OCI-LY7 (cell line): ENCODE measurements at regions not wholly inside any gene's neighbourhood (a gene's known extent, or its start where the extent isn't known, plus 50 kb on each side); places are given as distances from the start of the nearest gene placed in this dataset.

ENCODE experiments used
- BruUV-seq: library from RNA; stranded (reverse); fragments of 400-500 nt; replicated peaks from 2 replicates; lab custom pipeline; 2021; lab: Mats Ljungman, UMichigan
- CTCF ChIA-PET: fragments of 300-600 bp; sonication (Branson Sonifier 250); formaldehyde crosslinking; loops from one replicate; lab custom pipeline; 2022; ENCODE audit warnings: antibody characterized with exemption; ENCODE audit not compliant: unreplicated experiment; lab: Charles Lee
- POLR2A ChIA-PET: fragments of 300-600 bp; sonication (Branson Sonifier 250); formaldehyde crosslinking; loops from one replicate; lab custom pipeline; 2022; ENCODE audit warnings: antibody characterized with exemption; lab: Charles Lee
- DNase-seq: peaks from one replicate; pipeline ENCODE4 v3.0.0-alpha.2; 2015; ENCODE audit warnings: low spot score
- H2AFZ ChIP-seq: fragments of 200-600 bp; sonication (generic), shearing (Covaris generic); 2 replicates; pipeline ENCODE4 v1.6.1; 2014; ENCODE audit warnings: mild to moderate bottlenecking, antibody characterized with exemption, low read length, moderate library complexity
- H3K27ac ChIP-seq: fragments of 200-600 bp; sonication (generic); 2 replicates; pipeline ENCODE4 v1.5.1; 2014; ENCODE audit warnings: mixed run types, low read depth, mild to moderate bottlenecking, moderate library complexity, low read length, inconsistent platforms; ENCODE audit not compliant: poor library complexity, severe bottlenecking
- H3K36me3 ChIP-seq: fragments of 200-600 bp; sonication (generic); 2 replicates; pipeline ENCODE4 v1.6.1; 2014; ENCODE audit warnings: mild to moderate bottlenecking, antibody characterized with exemption, low read length, moderate library complexity, mixed read lengths; ENCODE audit not compliant: insufficient read depth
- H3K4me1 ChIP-seq: fragments of 200-600 bp; sonication (generic); 2 replicates; pipeline ENCODE4 v1.5.1; 2014; ENCODE audit warnings: mild to moderate bottlenecking, low read length; ENCODE audit not compliant: insufficient read depth, poor library complexity, severe bottlenecking
- H3K4me2 ChIP-seq: fragments of 200-600 bp; sonication (generic); 2 replicates; pipeline ENCODE4 v1.6.1; 2014; ENCODE audit warnings: mild to moderate bottlenecking, low read length
- H3K4me3 ChIP-seq: fragments of 200-600 bp; sonication (generic); 2 replicates; pipeline ENCODE4 v1.5.1; 2014; ENCODE audit warnings: mild to moderate bottlenecking, low read depth, low read length; ENCODE audit not compliant: poor library complexity, severe bottlenecking
- H3K79me2 ChIP-seq: fragments of 200-600 bp; sonication (generic); 2 replicates; pipeline ENCODE4 v1.6.1; 2016; ENCODE audit warnings: low read depth, mild to moderate bottlenecking, low read length, moderate library complexity, mixed read lengths; ENCODE audit not compliant: insufficient read depth
- H3K9me2 ChIP-seq: fragments of 200-600 bp; sonication (generic); 2 replicates; pipeline ENCODE4 v1.6.1; 2016; ENCODE audit warnings: mild to moderate bottlenecking, low read length, mixed read lengths; ENCODE audit not compliant: insufficient read depth
- H3K9me3 ChIP-seq: fragments of 200-600 bp; sonication (generic); 2 replicates; pipeline ENCODE4 v1.6.1; 2014; ENCODE audit warnings: mild to moderate bottlenecking, mixed run types, low read length, mixed read lengths
- H4K20me1 ChIP-seq: fragments of 200-600 bp; sonication (generic); 2 replicates; pipeline ENCODE4 v1.6.1; 2014; ENCODE audit warnings: mild to moderate bottlenecking, antibody characterized with exemption, low read length, moderate library complexity, mixed read lengths; ENCODE audit not compliant: insufficient read depth
- EZH2phosphoT487 ChIP-seq: fragments of 200-600 bp; sonication (generic); IDR thresholded peaks from 2 replicates; pipeline ENCODE4 v1.6.1; 2018; ENCODE audit warnings: low read depth, borderline replicate concordance, mild to moderate bottlenecking, mixed run types, antibody characterized with exemption, low read length, moderate library complexity, mixed read lengths
- intact Hi-C: fragments of 100-400 bp; cut with micrococcal nuclease; formaldehyde crosslinking; loops from one replicate; pipeline ENCODE4 v1.10.0; 2022; ENCODE audit not compliant: unreplicated experiment
- TF ChIP-seq, protein P1 (sequence below): fragments of 200-600 bp; sonication (generic); conservative IDR thresholded peaks from 2 replicates; pipeline ENCODE4 v1.5.1; 2014; ENCODE audit warnings: mild to moderate bottlenecking, antibody characterized with exemption, low read length, moderate library complexity, mixed read lengths

DNA sequence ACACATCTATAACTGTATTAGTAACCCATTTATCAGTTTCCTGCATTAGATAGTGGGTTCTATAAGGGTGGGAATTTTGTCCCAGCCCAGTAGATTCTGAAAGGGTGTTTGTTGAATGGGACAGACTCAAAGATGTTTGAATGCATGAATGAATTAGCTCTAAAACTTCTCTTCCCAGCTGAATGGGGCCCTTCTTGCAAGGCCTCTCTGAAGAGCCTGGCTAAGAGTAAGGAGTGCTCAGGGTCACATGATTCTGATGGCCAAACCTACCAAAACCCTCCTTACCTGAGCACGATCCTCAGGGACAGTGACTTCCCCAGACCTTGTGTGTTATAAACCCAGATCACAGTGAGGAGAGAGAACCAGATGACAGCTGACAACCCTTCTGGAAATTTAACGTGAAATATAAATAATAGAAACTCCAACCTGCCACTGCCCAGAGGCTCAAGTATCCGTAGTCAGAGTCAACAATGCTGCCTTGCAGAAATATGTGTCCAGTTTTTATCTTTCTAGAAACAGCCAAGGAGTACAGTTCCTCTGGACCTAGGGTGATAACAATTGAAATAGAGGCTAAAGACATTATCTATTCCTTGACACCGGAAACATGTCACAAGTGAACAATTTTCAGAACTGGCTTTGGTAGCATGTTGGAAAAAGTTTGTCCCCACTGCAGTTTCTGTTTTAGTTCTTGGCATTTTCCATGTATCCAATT is 268.9 kb upstream of the MAF start:
- no peak for TF ChIP-seq EZH2phosphoT487
- TF ChIP-seq, protein P1, sequence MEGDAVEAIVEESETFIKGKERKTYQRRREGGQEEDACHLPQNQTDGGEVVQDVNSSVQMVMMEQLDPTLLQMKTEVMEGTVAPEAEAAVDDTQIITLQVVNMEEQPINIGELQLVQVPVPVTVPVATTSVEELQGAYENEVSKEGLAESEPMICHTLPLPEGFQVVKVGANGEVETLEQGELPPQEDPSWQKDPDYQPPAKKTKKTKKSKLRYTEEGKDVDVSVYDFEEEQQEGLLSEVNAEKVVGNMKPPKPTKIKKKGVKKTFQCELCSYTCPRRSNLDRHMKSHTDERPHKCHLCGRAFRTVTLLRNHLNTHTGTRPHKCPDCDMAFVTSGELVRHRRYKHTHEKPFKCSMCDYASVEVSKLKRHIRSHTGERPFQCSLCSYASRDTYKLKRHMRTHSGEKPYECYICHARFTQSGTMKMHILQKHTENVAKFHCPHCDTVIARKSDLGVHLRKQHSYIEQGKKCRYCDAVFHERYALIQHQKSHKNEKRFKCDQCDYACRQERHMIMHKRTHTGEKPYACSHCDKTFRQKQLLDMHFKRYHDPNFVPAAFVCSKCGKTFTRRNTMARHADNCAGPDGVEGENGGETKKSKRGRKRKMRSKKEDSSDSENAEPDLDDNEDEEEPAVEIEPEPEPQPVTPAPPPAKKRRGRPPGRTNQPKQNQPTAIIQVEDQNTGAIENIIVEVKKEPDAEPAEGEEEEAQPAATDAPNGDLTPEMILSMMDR, result no peak
- no peaks in the 10 kb centered on the region for H3K9me2 ChIP-seq
- no peak for DNase-seq
- no peak overlapping the region for H2AFZ ChIP-seq
- ChIA-PET CTCF (no interaction called here), POLR2A (no interaction called here)
- H4K20me1 ChIP-seq, result no peaks in the 10 kb centered on the region
- no peaks in the 10 kb centered on the region for H3K79me2 ChIP-seq
- intact Hi-C loops, result no loop called here
- H3K4me1 ChIP-seq, result no peaks in the 10 kb centered on the region
- H3K9me3 ChIP-seq, result no peaks in the 10 kb centered on the region
- no peaks in the 10 kb centered on the region for H3K36me3 ChIP-seq
- BruUV-seq, result no TSS peak
- no peak overlapping the region for H3K4me2 ChIP-seq
- H3K4me3 ChIP-seq, result no peak overlapping the region
- no peak overlapping the region for H3K27ac ChIP-seq

- ChIA-PET CTCF (no interaction called here), POLR2A (no interaction called here)
- Histone ChIP-seq H4K20me1 (no peaks in the 10 kb centered on the region), H2AFZ (no peak overlapping the region), H3K36me3 (no peaks in the 10 kb centered on the region), H3K4me2 (no peak overlapping the region), H3K4me1 (no peaks in the 10 kb centered on the region), H3K79me2 (no peaks in the 10 kb centered on the region), H3K9me3 (no peaks in the 10 kb centered on the region), H3K9me2 (no peaks in the 10 kb centered on the region), H3K4me3 (no peak overlapping the region), H3K27ac (no peak overlapping the region)
- intact Hi-C loops, result no loop called here
- BruUV-seq, result no TSS peak
- TF ChIP-seq, protein P1, result no peak
- TF ChIP-seq EZH2phosphoT487, result no peak
- DNase-seq, result no peak
These were observed 268.3 kb upstream of the MAF start for GRCh38 chr16:79868841-79869240.

DNA sequence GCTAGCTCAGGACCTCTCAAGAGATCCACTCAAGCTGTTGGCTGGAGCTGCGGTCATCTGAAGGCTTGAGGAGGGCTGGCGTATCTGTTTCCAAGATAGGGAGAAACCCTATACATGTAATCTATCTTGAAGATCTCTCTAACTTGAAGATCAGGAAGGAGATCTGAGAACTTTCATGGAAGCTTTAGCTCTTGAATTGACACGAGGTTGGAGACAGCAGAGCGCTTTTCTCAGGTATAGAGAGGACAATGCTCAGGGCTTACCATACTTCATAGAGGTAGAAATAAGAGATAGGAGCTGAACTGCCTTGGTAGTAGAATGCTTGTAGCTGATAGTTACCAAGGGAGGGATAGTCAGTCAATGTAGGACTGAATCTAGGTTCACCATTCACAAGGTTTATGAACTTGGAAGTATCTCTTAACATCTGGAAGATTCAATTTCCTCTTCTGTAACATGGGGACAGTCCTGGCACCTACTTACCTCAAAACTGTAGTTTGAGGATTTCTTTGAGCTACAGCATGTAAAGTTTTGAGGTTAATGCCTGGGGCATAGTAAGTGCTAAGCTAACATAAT is 267.0 kb upstream of the MAF start:
- Histone ChIP-seq H3K4me1 (no peaks in the 10 kb centered on the region), H2AFZ (no peak overlapping the region), H4K20me1 (no peaks in the 10 kb centered on the region), H3K27ac (no peak overlapping the region), H3K9me2 (no peaks in the 10 kb centered on the region), H3K36me3 (no peaks in the 10 kb centered on the region), H3K4me3 (no peak overlapping the region), H3K79me2 (no peaks in the 10 kb centered on the region), H3K4me2 (no peak overlapping the region), H3K9me3 (no peaks in the 10 kb centered on the region)
- no TSS peak for BruUV-seq
- TF ChIP-seq, protein P1, result no peak
- no peak for TF ChIP-seq EZH2phosphoT487
- CTCF ChIA-PET, result no interaction called here
- intact Hi-C loops, result no loop called here
- DNase-seq, result no peak
- POLR2A ChIA-PET, result interaction anchor here (0.6 kb wide), 1 partner anchor 313 kb away, joined by 3 read pairs; no protein-coding TSS in a partner anchor
